NCI-H1930 (cell line): ENCODE measurements at regions not wholly inside any gene's neighbourhood (a gene's known extent, or its start where the extent isn't known, plus 50 kb on each side); places are given as distances from the start of the nearest gene placed in this dataset.
"Not testable (repeated sequence)": the region's sequence is repeated elsewhere in the genome, so short reads cannot be mapped to it uniquely, and the experiment has no call there.

Experiments
- DNase-seq, 2 experiments: peaks; one replicate each; lab custom pipeline; 2025; lab: John Stamatoyannopoulos, UW

DNA sequence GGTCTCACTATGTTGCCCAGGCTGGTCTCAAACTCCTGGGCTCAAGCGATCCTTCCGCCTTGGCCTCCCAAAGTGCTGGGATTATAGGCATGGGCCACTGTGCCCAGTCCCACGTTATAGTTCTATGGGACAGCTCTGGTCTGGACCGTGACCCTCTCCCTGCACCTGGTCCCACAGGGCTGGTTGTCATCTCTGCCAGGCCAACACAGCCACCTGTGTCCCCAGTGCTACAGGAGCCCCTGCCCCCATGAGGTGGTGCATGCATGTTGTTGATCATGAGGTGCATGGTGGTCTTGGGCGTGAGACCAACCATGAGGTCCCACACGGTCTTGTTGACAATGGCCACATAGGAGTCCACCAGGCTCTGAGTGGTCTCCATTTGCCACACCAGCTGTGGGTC lies 51.0 kb upstream of the UBE2Q2 start:
- DNase-seq: not testable (repeated sequence)

DNA sequence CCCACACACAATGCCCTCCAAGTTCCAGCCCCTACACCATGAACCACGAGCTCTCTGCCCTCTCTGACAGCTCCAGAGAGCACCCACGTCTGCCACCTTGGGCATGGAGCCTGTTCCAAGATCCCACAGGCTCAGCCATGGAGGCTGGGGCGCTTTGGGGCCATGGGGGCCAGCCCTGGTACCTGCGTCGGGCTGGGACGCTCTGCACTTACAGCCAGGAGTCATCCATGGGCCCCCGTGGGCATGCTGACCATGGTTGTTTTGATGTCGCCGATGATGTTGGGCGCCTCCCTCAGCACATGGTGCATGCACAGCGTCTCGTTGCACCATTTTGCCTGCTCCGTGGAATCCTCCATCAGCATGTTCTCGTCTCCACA lies 51.9 kb upstream of the UBE2Q2 start:
- DNase-seq: no peak

GRCh38 chr15:75790631-75791336 lies 52.5 kb upstream of the UBE2Q2 start:
- DNase-seq: no peak

DNA sequence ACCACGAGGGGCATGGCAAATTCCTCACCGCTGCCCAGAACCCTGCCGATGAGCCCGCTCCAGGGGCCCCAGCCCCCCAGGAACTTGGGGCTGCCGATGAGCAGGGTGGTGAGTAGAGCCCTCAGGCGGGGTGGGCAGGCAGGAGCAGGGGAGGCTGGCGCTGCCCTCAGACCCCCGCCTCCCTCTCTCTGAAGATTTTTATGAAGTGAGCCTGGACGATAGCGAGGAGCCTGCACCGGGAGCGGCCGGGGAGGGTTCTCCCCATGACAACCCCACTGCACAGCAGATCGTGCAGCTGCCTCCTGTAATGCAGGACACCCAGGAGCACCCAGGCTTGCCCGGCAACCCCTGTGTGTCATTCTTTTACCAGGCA lies 56.7 kb upstream of the UBE2Q2 start:
- DNase-seq: no peak

DNA sequence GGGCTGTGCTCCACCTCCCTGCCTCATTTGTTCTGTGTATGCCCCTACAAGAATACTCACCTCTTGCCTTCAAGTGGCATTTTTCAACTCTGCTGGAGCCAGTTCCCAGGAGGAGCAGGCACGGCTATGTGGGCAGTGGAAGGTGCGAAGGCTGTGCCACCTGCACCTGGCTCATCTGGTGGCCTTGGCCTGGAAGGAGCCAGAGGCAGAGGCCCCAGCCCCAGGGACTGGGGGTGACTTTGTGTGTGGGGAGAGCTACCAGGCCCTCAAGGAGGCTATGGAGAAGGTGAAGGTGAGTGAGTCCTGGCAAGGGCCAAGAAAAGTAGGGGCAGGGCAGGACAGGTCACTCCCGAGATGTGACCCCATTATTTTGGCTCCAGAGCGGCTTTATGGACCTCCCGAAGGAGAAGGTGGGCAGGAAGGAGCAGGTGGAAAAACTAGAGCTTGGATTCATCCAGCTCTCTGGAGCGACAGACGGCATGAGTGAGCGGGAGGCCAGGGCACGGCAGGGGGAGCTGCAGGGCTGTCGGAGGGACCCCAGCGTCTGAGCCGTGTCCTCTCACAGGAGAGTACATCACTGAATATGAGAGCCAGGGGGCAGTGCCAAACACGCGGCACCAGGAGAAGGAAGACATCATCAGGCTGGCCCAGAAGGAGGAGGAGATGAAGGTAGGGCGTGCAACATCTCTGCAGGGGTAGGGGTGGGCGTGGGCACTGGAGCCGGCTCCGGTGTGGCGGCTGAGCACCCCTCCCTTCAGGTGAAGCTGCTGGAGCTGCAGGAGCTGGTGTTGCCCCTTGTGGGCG lies 57.3 kb upstream of the UBE2Q2 start:
- peak; percentile 56 to 57 for DNase-seq

GRCh38 chr15:75784511-75785480 lies 58.5 kb upstream of the UBE2Q2 start:
- DNase-seq: not testable (repeated sequence)

DNA sequence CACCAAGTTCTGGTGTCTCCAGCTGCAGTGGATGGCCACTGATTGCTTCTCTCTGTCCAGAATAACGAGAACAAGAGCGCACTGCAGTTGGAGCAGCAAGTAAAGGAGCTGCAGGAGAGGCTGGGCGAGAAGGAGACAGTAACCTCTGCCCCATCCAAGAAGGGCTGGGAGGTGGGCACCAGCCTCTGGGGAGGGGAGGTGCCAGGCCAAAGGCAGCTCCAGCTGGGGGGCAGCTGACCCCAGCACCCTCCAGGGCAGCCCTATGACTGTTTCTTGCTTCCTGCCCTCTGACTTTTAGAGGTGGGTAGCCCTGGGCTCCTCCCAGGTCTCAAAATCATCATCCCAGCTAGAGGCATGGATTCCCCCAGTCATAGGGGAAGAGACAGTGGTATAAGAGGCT lies 59.7 kb upstream of the UBE2Q2 start:
- DNase-seq: not testable (repeated sequence)

- no peak for DNase-seq
These were observed 60.3 kb upstream of the UBE2Q2 start for GRCh38 chr15:75782926-75783325.

DNA sequence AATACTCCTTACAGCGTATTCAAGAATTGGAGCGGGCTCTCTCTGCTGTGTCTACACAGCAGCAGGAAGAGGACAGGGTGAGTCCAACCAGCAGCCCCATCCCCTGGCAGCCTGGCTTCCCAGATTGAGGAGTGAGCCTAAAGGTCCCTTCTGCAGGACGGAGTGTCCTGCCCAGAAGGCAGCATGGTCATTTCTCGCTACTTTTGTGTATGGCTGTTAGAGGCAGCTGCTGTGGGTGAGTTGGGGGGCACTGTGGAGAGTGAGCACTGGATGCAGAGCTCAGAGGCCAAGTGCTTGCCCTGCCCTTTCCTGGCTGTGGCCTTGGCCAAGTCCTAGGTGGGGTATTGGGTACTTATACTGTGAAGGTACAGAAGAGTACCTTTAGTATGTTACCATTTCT lies 62.3 kb upstream of the UBE2Q2 start:
- not testable (repeated sequence) for DNase-seq

DNA sequence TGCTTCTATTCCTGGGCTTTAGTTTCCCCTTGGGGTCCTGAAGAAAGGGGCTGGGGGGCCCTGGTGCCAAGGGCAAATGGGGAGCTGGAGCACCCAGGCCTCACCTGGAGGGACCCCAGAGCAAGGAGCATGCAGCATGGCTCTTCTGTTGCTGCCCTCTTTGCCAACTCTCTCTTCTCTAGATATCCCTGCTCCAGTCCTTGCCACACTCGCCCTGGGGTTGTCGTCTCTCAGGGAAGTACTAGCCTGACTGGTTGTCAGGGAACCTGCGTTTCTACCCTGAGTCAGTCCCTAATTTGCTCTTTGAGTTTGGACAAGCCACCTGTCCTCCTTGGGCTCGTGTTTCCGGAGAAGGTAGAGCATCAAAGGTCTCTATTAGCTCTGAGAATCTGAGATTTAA lies 63.7 kb upstream of the UBE2Q2 start:
- no peak for DNase-seq

GRCh38 chr15:75776871-75777610 lies 64.4 kb upstream of the CSPG4 start:
- not testable (repeated sequence) for DNase-seq

GRCh38 chr15:75776065-75776423 lies 63.4 kb upstream of the CSPG4 start:
- no peak for DNase-seq

DNA sequence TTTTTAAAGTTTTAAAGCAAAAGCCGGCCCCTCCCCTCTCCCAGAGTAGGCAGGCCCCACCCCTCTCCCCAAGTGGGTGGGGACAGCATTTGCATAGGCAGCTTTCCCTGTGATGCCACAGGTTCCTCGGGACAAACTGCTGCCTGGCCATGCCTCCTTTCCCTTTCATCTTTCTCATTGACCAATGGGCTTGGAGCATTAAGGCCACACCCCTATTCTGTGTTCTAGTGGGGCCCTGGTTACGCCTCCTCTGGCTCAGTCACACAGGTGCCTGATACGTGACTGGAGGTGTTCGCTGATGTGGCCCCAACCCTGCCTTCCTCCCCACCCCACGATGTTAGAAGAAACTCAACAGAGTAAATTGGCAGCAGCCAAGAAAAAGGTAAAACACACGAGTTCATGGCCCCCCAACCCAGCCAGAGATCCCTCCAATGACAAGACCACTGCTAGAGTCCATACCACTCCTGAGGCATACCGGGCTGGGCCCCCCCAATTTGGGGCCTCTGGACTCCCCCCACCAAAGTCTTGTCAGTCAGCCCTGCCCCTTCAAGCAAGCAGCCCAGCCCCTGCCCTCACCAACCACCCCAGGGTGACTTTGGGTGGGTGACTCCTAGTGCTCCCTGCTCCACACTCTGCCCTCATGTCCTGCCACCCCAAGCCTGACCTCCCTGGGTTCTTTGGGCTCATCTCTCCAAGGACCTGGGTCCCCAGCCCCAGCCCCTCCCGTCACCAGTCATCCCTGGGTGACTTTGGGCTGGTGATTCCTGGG lies 62.8 kb upstream of the CSPG4 start:
- no peak for DNase-seq

DNA sequence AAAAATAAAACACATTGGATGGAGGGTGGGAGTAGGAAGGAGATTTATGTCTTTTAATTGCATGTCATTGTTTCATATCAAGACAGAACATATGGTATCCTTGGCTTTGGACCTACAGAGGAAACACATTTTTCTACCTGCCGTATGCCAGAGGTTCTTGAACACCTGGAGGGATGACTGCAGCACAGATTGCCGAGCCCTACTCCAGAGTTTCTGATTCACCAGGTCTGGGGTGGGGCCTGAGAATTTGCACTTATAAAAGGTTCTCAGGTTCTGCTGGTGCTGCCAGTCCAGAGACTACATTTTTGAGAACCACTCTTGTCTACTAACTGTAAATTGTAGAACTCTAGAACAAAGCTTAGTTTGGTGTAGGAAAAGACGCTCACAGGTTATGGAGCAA lies 61.3 kb upstream of the CSPG4 start:
- not testable (repeated sequence) for DNase-seq

- DNase-seq: not testable (repeated sequence)
These were observed 58.4 kb upstream of the CSPG4 start for GRCh38 chr15:75771054-75771453.

DNA sequence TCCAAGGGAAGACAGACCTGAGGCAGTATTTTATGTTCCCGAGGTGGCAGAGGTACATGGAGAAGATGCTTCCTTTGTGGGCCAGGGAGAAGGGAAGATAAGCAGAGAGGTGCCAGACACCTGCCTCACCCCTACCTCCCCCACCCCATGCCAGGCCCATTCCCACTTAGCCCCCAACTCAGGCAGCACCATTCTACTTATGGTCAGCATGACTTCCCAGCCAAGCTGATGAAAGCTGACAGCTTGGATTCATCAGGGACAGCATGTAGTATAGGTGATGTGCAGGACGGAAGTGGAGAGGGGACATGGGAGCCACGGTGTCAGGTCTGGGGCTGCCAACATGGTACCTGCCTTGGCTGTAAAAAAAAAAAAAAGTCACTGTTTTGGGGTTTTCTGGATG lies 57.5 kb upstream of the CSPG4 start:
- DNase-seq: no peak

- DNase-seq: not testable (repeated sequence)
These were observed 55.9 kb upstream of the CSPG4 start for GRCh38 chr15:75768526-75768925.

DNA sequence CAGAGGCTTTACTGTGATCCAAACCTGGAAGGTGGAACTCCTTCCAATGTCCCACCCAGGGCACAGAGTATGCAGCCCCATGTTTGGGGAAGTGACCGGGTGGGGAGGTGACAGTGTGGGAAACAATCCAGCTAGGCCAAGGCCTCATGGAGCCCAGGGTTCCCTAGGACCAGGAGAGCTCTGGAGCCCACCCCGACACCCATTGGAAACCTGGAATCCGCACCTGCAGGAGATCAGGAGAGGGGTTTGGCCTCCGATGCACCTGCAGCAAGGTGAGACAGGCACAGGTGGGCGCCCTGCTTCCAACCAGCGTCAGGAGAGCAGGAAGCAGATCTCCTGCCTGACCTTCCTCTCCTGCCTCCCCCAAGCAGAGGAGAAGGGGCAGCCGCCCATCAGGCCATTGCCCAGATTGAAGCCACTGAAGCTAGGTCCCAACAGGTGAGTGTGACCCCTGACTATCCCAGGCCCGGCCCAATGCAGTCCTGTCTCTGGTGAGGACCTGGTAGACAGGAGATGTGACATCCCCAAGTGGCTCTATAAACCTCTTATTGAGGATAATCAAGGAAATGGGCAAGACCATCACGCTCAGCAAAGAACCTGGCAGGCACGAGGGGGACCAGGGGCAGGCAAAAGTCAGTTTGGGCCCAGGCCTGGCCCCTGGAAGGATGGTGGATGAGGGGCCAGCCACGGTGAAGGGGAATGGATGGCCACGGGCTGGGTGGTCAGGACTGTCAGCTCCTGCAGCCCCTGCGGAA lies 53.1 kb upstream of the CSPG4 start:
- not testable (repeated sequence) for DNase-seq

DNA sequence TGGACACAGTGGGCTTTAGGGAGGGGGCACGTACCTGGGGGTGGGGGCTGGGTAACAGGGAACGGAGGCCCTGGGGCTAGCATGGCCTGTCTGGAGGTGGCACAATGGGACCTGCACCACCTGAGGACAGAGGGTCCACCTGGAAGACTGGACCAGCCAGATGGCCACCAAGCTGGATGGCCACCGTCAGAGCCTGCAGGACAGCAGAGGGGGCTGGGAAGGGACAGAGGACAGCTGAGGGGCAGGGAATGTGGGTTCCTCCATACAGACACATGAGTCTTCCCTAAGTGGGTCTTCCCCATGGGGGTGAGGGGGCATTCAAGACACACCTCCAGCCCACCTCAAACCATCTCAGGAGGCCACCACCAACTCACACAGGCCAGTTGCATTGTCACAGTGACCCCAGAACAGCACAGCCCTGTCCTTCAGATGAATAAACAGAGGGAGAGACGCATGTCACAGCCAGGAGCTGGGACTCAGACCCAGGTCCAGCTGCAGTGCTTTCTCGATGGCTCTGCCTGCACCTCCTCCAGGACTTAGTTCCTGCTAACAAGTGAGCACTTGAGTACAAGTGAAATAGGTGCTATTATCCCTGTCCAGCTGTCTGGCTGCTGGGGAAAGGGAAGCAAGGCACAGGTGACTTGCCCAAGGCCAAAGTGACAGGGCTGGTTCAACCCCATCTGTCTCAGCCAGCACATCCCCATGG lies 52.4 kb upstream of the CSPG4 start:
- DNase-seq: not testable (repeated sequence)
